Mucosa of descending colon (tissue), 3 donors: ENCODE measurements at regions not wholly inside any gene's neighbourhood (a gene's known extent, or its start where the extent isn't known, plus 50 kb on each side); places are given as distances from the start of the nearest gene placed in this dataset.

Experiments
- ATAC-seq: fragments of 200-7000 bp; cut with Tn5 transposase; one replicate; pipeline ENCODE4 v1.9.1; 2020; ENCODE audit warnings: mild to moderate bottlenecking, moderate library complexity
- DNase-seq, 3 donors: peaks; one replicate each; pipeline ENCODE4 v3.0.0-alpha.2; 2020
- H3K36me3 ChIP-seq: fragments of 200-600 bp; one replicate; pipeline ENCODE4 v1.8.0; 2021; ENCODE audit warnings: low read depth, mild to moderate bottlenecking
- H3K4me1 ChIP-seq: fragments of 200-600 bp; one replicate; pipeline ENCODE4 v1.8.0; 2021; ENCODE audit warnings: low read depth, mild to moderate bottlenecking
- H3K4me3 ChIP-seq: fragments of 200-600 bp; one replicate; pipeline ENCODE4 v1.8.0; 2021; ENCODE audit warnings: mild to moderate bottlenecking
- H3K9me3 ChIP-seq: fragments of 200-600 bp; one replicate; pipeline ENCODE4 v1.8.0; 2021; ENCODE audit warnings: mild to moderate bottlenecking
- CTCF ChIP-seq: fragments of 200-600 bp; IDR thresholded peaks from one replicate; pipeline ENCODE4 v1.8.0; 2022; ENCODE audit warnings: antibody characterized with exemption, mild to moderate bottlenecking
- intact Hi-C, 2 donors: fragments of 100-400 bp; cut with DNase I in 1 of 2; cut with micrococcal nuclease in 1 of 2; formaldehyde crosslinking; loops; one replicate each; pipeline versions ENCODE4 v1.11.0 to v1.11.1; 2022; cut with DNase I, micrococcal nuclease
- donor health status: DM: no; HTN: no; CAD: no; lungs with moderate emphysema.
- donor health status: DM: no; HTN: no; CAD: no.
- donor health status: DM: no; HTN: yes; CAD: no.

- ATAC-seq (no peak), DNase-seq (no peak)
- intact Hi-C loops: no loop called here
- Histone ChIP-seq H3K4me1 (no peaks in the 10 kb centered on the region), H3K9me3 (no peaks in the 10 kb centered on the region), H3K36me3 (no peaks in the 10 kb centered on the region), H3K4me3 (no peak overlapping the region)
- no peak for TF ChIP-seq CTCF
Measured at GRCh38 chr9:78857373-78858225, 560.7 kb downstream of the PSAT1 start.

GRCh38 chr9:78858266-78858665 is 561.3 kb downstream of the PSAT1 start:
- no peak for DNase-seq
- intact Hi-C loops: no loop called here
- TF ChIP-seq CTCF: no peak
- H3K36me3 ChIP-seq: no peaks in the 10 kb centered on the region
- no peak for ATAC-seq
- no peak overlapping the region for H3K4me3 ChIP-seq
- no peaks in the 10 kb centered on the region for H3K4me1 ChIP-seq
- H3K9me3 ChIP-seq: no peaks in the 10 kb centered on the region

- Histone ChIP-seq H3K4me1 (no peaks in the 10 kb centered on the region), H3K4me3 (no peak overlapping the region), H3K36me3 (no peaks in the 10 kb centered on the region), H3K9me3 (peaks cover 3% of the 10 kb centered on the region)
- ATAC-seq (no peak), DNase-seq (no peak)
- intact Hi-C loops: no loop called here
- TF ChIP-seq CTCF: no peak
Measured at GRCh38 chr9:78860801-78861475, 564.0 kb downstream of the PSAT1 start.

GRCh38 chr9:78863531-78863930 is 566.6 kb downstream of the PSAT1 start:
- TF ChIP-seq CTCF: no peak
- Histone ChIP-seq H3K4me3 (no peak overlapping the region), H3K36me3 (no peaks in the 10 kb centered on the region), H3K4me1 (no peaks in the 10 kb centered on the region), H3K9me3 (peaks cover 3% of the 10 kb centered on the region)
- no peak for ATAC-seq
- DNase-seq: no peak
- intact Hi-C loops: no loop called here

GRCh38 chr9:78865737-78866136 is 568.8 kb downstream of the PSAT1 start:
- Histone ChIP-seq H3K36me3 (no peaks in the 10 kb centered on the region), H3K9me3 (peaks cover 3% of the 10 kb centered on the region), H3K4me1 (no peaks in the 10 kb centered on the region), H3K4me3 (no peak overlapping the region)
- TF ChIP-seq CTCF: no peak
- no peak for DNase-seq
- intact Hi-C loops: no loop called here
- ATAC-seq: no peak
